Gastrocnemius medialis (tissue), 4 donors: ENCODE measurements at regions not wholly inside any gene's neighbourhood (a gene's known extent, or its start where the extent isn't known, plus 50 kb on each side); places are given as distances from the start of the nearest gene placed in this dataset.

Source experiments
- ATAC-seq, 2 donors: fragments of 150-250 bp; one replicate each; pipeline ENCODE4 v1.9.1; 2016
- DNase-seq, 2 donors: peaks; one replicate each; pipeline ENCODE4 v3.0.0-alpha.2; 2019
- H3K27ac ChIP-seq, 4 donors: fragments of 200-600 bp; sonication (generic); 1 replicate in 1 of 4; 2 replicates in 3 of 4; pipeline ENCODE4 v1.5.1; 2016 to 2018; ENCODE audit warnings: mild to moderate bottlenecking in 2 of 4, moderate library complexity in 1 of 4
- H3K27me3 ChIP-seq, 3 donors: fragments of 200-600 bp; sonication (generic) in 2 of 3; 1 replicate in 1 of 3; 2 replicates in 2 of 3; pipeline versions ENCODE4 v1.5.1 to v1.6.0; 2016 to 2019; ENCODE audit warnings: mild to moderate bottlenecking in 1 of 3, moderate library complexity in 1 of 3
- H3K36me3 ChIP-seq, 2 donors: fragments of 200-600 bp; sonication (generic) in 1 of 2; one replicate each; pipeline ENCODE4 v1.5.1; 2017 to 2018
- H3K4me1 ChIP-seq, 2 donors: fragments of 200-600 bp; sonication (generic) in 1 of 2; one replicate each; pipeline ENCODE4 v1.5.1; 2016 to 2017; ENCODE audit warnings: mild to moderate bottlenecking in 2 of 2
- H3K4me3 ChIP-seq, 4 donors: fragments of 200-600 bp; sonication (generic) in 3 of 4; 1 replicate in 1 of 4; 2 replicates in 3 of 4; pipeline ENCODE4 v1.5.1; 2016 to 2019; ENCODE audit warnings: mild to moderate bottlenecking in 2 of 4
- H3K9me3 ChIP-seq, 3 donors: fragments of 200-600 bp; sonication (generic) in 2 of 3; 1 replicate in 1 of 3; 2 replicates in 2 of 3; pipeline ENCODE4 v1.5.1; 2016 to 2019
- POLR2A ChIP-seq, 2 donors: fragments of 450-650 bp; IDR thresholded peaks; one replicate each; pipeline ENCODE4 v1.6.1; 2017; ENCODE audit warnings: antibody characterized with exemption in 2 of 2, mild to moderate bottlenecking in 2 of 2, moderate library complexity in 2 of 2
- in situ Hi-C, 4 donors: fragments of 200-750 bp; cut with MboI; loops; one replicate each; pipeline versions ENCODE4 v1.15.0 to v1.8.0; 2017; ENCODE audit warnings: low sequenced_read_pairs in 4 of 4
- intact Hi-C: fragments of 100-400 bp; cut with DNase I; formaldehyde crosslinking; loops from one replicate; pipeline ENCODE4 v1.15.1; 2023; ENCODE audit warnings: low total_unique reads
- TF ChIP-seq, protein P1 (sequence below), 5 experiments: fragments of 450-650 bp in 3 of 5; fragments of 200-600 bp in 2 of 5; sonication (generic) in 2 of 5; IDR thresholded peaks in 4 of 5; conservative IDR thresholded peaks in 1 of 5; 1 replicate in 4 of 5; 2 replicates in 1 of 5; pipeline ENCODE4 v1.5.1; 2016 to 2019; ENCODE audit warnings: antibody characterized with exemption in 5 of 5, mild to moderate bottlenecking in 3 of 5, moderate library complexity in 3 of 5

DNA sequence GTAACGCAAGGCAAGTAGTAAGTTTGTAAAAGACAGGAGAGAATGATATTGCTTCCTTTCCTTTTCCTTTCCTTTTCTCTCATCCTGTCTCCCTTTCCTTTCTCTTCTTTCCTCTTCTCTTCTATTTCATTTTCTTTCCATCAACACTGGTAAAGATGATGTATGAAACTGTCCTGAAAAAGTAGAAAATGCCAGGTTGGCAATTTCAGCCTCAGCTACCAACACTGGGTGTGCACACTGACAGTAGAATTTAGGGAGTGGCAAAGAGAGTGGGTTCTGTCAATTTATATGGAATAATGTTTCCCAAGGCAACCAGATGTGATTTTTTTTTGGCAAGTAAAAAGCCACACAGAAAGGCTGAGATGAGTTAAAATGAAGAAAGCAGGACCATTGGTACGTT is 155.7 kb upstream of the ZRANB2 start:
- DNase-seq (no peak), ATAC-seq (no peak)
- H3K4me3 ChIP-seq, result no peak overlapping the region
- in situ Hi-C loops (no loop called here), intact Hi-C loops (no loop called here)
- no peaks in the 10 kb centered on the region for H3K4me1 ChIP-seq
- H3K9me3 ChIP-seq, result no peaks in the 10 kb centered on the region
- no peaks in the 10 kb centered on the region for H3K27me3 ChIP-seq
- no peaks in the 10 kb centered on the region for H3K36me3 ChIP-seq
- TF ChIP-seq, protein P1, sequence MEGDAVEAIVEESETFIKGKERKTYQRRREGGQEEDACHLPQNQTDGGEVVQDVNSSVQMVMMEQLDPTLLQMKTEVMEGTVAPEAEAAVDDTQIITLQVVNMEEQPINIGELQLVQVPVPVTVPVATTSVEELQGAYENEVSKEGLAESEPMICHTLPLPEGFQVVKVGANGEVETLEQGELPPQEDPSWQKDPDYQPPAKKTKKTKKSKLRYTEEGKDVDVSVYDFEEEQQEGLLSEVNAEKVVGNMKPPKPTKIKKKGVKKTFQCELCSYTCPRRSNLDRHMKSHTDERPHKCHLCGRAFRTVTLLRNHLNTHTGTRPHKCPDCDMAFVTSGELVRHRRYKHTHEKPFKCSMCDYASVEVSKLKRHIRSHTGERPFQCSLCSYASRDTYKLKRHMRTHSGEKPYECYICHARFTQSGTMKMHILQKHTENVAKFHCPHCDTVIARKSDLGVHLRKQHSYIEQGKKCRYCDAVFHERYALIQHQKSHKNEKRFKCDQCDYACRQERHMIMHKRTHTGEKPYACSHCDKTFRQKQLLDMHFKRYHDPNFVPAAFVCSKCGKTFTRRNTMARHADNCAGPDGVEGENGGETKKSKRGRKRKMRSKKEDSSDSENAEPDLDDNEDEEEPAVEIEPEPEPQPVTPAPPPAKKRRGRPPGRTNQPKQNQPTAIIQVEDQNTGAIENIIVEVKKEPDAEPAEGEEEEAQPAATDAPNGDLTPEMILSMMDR (IDR thresholded peaks at IDR 0.05 in 4 of 5, conservative IDR thresholded peaks at IDR 0.05 in 1 of 5), result no peak
- no peak for TF ChIP-seq POLR2A (IDR thresholded peaks at IDR 0.05)
- H3K27ac ChIP-seq, result no peak overlapping the region

- ATAC-seq (no peak), DNase-seq (no peak)
- Histone ChIP-seq H3K27ac (no peak overlapping the region), H3K36me3 (no peaks in the 10 kb centered on the region), H3K9me3 (no peaks in the 10 kb centered on the region), H3K27me3 (no peaks in the 10 kb centered on the region), H3K4me1 (no peaks in the 10 kb centered on the region), H3K4me3 (no peak overlapping the region)
- in situ Hi-C loops, result no loop called here
- no peak for TF ChIP-seq POLR2A (IDR thresholded peaks at IDR 0.05)
- TF ChIP-seq, protein P1 (IDR thresholded peaks at IDR 0.05 in 4 of 5, conservative IDR thresholded peaks at IDR 0.05 in 1 of 5), result no peak
- intact Hi-C loops, result no loop called here
Measured at GRCh38 chr1:71233645-71234044, 152.8 kb upstream of the ZRANB2 start.

DNA sequence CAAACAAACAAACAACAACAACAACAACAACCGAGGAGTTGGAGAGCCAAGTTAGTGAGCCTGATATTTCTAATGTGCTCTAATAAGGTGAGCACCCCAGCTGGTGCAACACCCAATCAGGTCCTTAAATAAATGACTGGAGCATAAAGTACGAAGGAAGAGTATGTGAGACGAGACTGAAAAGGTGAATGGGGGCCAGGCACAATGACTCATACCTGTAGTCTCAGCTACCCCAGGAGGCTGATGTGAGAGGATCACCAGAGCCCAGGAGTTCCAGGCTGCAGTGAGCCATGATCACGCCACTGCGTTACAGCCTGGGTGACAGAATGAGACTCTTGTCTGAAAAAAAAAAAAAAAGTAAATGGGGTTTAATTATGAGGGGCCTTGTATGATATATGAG is 152.0 kb upstream of the ZRANB2 start:
- Histone ChIP-seq H3K27ac (no peak overlapping the region), H3K9me3 (no peaks in the 10 kb centered on the region), H3K36me3 (no peaks in the 10 kb centered on the region), H3K27me3 (no peaks in the 10 kb centered on the region), H3K4me1 (no peaks in the 10 kb centered on the region), H3K4me3 (no peak overlapping the region)
- no peak for TF ChIP-seq POLR2A (IDR thresholded peaks at IDR 0.05)
- TF ChIP-seq, protein P1 (IDR thresholded peaks at IDR 0.05 in 4 of 5, conservative IDR thresholded peaks at IDR 0.05 in 1 of 5), result no peak
- intact Hi-C loops (no loop called here), in situ Hi-C loops (no loop called here)
- DNase-seq (no peak), ATAC-seq (no peak)

DNA sequence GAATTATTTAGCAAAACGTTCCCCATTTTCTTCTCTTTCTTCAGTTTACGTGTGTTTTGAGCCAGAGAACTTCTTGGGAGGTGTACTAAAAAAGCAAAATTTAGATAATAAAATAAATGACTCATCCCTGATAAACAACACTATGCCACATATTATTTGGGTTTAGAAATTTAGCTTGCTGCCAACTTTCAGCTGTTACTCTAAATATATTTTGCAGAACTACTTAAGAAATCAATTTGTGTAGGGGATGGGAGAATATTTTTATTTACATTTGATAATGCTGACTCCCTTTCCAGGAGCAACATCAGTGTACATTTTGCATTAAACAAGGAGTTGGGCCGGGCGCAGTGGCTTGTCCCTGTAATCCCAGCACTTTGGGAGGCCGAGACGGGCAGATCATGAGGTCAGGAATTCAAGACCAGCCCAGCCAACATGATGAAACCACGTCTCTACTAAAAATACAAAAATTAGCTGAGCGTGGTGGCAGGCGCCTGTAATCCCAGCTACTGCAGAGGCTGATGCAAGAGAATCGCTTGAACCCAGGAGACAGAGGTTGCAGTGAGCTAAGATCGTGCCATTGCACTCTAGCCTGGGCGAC is 151.4 kb upstream of the ZRANB2 start:
- ATAC-seq (no peak), DNase-seq (no peak)
- TF ChIP-seq, protein P1 (IDR thresholded peaks at IDR 0.05 in 4 of 5, conservative IDR thresholded peaks at IDR 0.05 in 1 of 5), result no peak
- TF ChIP-seq POLR2A (IDR thresholded peaks at IDR 0.05), result no peak
- intact Hi-C loops (no loop called here), in situ Hi-C loops (no loop called here)
- Histone ChIP-seq H3K27ac (no peak overlapping the region), H3K4me3 (no peak overlapping the region), H3K27me3 (no peaks in the 10 kb centered on the region), H3K4me1 (no peaks in the 10 kb centered on the region), H3K9me3 (no peaks in the 10 kb centered on the region), H3K36me3 (no peaks in the 10 kb centered on the region)

DNA sequence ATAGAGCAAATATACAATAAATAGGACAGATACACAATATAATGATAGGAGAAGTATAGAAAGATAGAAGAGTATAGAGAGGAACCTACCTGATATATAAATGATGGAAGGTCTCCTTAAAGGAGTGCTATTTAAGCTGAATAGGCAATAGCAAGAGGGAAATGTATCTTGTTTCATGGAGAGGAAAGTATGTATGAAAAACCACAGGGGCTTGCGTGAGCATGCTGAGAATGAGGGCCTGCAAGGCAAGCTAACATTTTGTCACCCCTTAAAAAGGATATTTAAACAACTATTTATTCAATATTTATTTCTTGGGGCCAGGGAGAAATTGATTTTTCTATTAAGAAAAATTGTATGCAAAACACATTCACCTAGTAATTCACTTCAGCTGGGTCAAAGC is 150.9 kb upstream of the ZRANB2 start:
- DNase-seq, result no peak
- in situ Hi-C loops, result no loop called here

More for the DNA sequence above, 150.9 kb upstream of the ZRANB2 start:
- no peak for ATAC-seq
- H3K27me3 ChIP-seq, result no peaks in the 10 kb centered on the region
- H3K4me3 ChIP-seq, result no peak overlapping the region
- intact Hi-C loops, result no loop called here
- TF ChIP-seq, protein P1 (IDR thresholded peaks at IDR 0.05 in 4 of 5, conservative IDR thresholded peaks at IDR 0.05 in 1 of 5), result no peak
- TF ChIP-seq POLR2A (IDR thresholded peaks at IDR 0.05), result no peak
- no peaks in the 10 kb centered on the region for H3K4me1 ChIP-seq
- H3K36me3 ChIP-seq, result no peaks in the 10 kb centered on the region
- no peak overlapping the region for H3K27ac ChIP-seq
- no peaks in the 10 kb centered on the region for H3K9me3 ChIP-seq
